Fibroblast of lung (primary cell): ENCODE measurements at regions not wholly inside any gene's neighbourhood (a gene's known extent, or its start where the extent isn't known, plus 50 kb on each side); places are given as distances from the start of the nearest gene placed in this dataset.

Experiments used
- DNase-seq, 2 donors: peaks; one replicate each; pipeline versions ENCODE4 v3.0.0 to v3.0.0-alpha.2; 2010; ENCODE audit warnings: low read depth in 2 of 2
- H2AFZ ChIP-seq: 2 replicates; pipeline ENCODE4 v1.5.1; 2012; ENCODE audit warnings: low read length, control low read depth, inconsistent platforms
- H3K27ac ChIP-seq: 2 replicates; pipeline ENCODE4 v1.5.1; 2011; ENCODE audit warnings: low read length, control low read depth; ENCODE audit not compliant: insufficient read depth
- H3K27me3 ChIP-seq: 2 replicates; pipeline ENCODE4 v1.5.1; 2011; ENCODE audit warnings: mild to moderate bottlenecking, low read length; ENCODE audit not compliant: control insufficient read depth, insufficient read depth
- H3K36me3 ChIP-seq: 2 replicates; pipeline ENCODE4 v1.5.1; 2011; ENCODE audit warnings: low read length; ENCODE audit not compliant: control insufficient read depth, insufficient read depth
- H3K4me1 ChIP-seq: 2 replicates; pipeline ENCODE4 v1.5.1; 2011; ENCODE audit warnings: low read length; ENCODE audit not compliant: control insufficient read depth, insufficient read depth; ENCODE audit errors: extremely low read depth
- H3K4me2 ChIP-seq: 2 replicates; pipeline ENCODE4 v1.5.1; 2011; ENCODE audit warnings: low read length, control low read depth; ENCODE audit not compliant: insufficient read depth; ENCODE audit errors: extremely low read depth
- H3K4me3 ChIP-seq, 4 experiments: fragments of 200-600 bp in 1 of 4; sonication (generic) in 1 of 4; replicated peaks in 1 of 4; 2 replicates each; pipeline ENCODE4 v1.5.1; 2011 to 2016; ENCODE audit warnings: low read length in 4 of 4, low read depth in 3 of 4, mild to moderate bottlenecking in 3 of 4, control low read depth in 2 of 4, inconsistent platforms in 1 of 4, mixed read lengths in 1 of 4; ENCODE audit not compliant: insufficient read depth in 1 of 4; ENCODE audit errors: control extremely low read depth in 1 of 4
- H3K79me2 ChIP-seq: 2 replicates; pipeline ENCODE4 v1.5.1; 2012; ENCODE audit warnings: mild to moderate bottlenecking, low read length, inconsistent platforms; ENCODE audit not compliant: control insufficient read depth, insufficient read depth
- H3K9ac ChIP-seq: 2 replicates; pipeline ENCODE4 v1.5.1; 2011; ENCODE audit warnings: mild to moderate bottlenecking, low read length, control low read depth; ENCODE audit not compliant: insufficient read depth
- H3K9me3 ChIP-seq: 2 replicates; pipeline ENCODE4 v1.5.1; 2012; ENCODE audit warnings: low read depth, low read length; ENCODE audit not compliant: control insufficient read depth, insufficient read depth
- H4K20me1 ChIP-seq: 2 replicates; pipeline ENCODE4 v1.5.1; 2011; ENCODE audit warnings: low read length; ENCODE audit not compliant: control insufficient read depth, insufficient read depth; ENCODE audit errors: extremely low read depth
- CTCF ChIP-seq, 2 donors: IDR thresholded peaks in 1 of 2; conservative IDR thresholded peaks in 1 of 2; 1 replicate in 1 of 2; 2 replicates in 1 of 2; pipeline ENCODE4 v1.5.1; 2011 to 2012; ENCODE audit warnings: low read length in 2 of 2, control low read depth in 1 of 2, inconsistent platforms in 1 of 2, low read depth in 1 of 2, mild to moderate bottlenecking in 1 of 2
- EZH2 ChIP-seq: IDR thresholded peaks from 2 replicates; pipeline ENCODE4 v1.5.1; 2012; ENCODE audit warnings: low read length, control low read depth, mild to moderate bottlenecking; ENCODE audit errors: missing control alignments

GRCh38 chr10:33126742-33127141, 168.7 kb upstream of the ITGB1 start:
- Histone ChIP-seq H3K9ac (no peak overlapping the region), H4K20me1 (no peaks in the 10 kb centered on the region), H3K9me3 (no peaks in the 10 kb centered on the region), H3K4me2 (no peak overlapping the region), H2AFZ (no peak overlapping the region), H3K36me3 (no peaks in the 10 kb centered on the region), H3K4me1 (peaks cover 28% of the 10 kb centered on the region), H3K79me2 (no peaks in the 10 kb centered on the region), H3K27ac (no peak overlapping the region), H3K4me3 (no peak overlapping the region), H3K27me3 (no peaks in the 10 kb centered on the region)
- TF ChIP-seq CTCF (conservative IDR thresholded peaks at IDR 0.05 in 1 of 2, IDR thresholded peaks at IDR 0.05 in 1 of 2; ENCODE audit: low read depth in 1 of 2, low read length in 2 of 2) (no peak), EZH2 (no peak)
- no peak for DNase-seq

- H2AFZ ChIP-seq, result no peak overlapping the region
- H3K4me2 ChIP-seq, result no peak overlapping the region
- no peaks in the 10 kb centered on the region for H3K27me3 ChIP-seq
- H3K9me3 ChIP-seq, result no peaks in the 10 kb centered on the region
- TF ChIP-seq EZH2 (no peak), CTCF (conservative IDR thresholded peaks at IDR 0.05 in 1 of 2, IDR thresholded peaks at IDR 0.05 in 1 of 2; ENCODE audit: low read depth in 1 of 2, low read length in 2 of 2) (no peak)
- no peaks in the 10 kb centered on the region for H3K36me3 ChIP-seq
- no peaks in the 10 kb centered on the region for H3K79me2 ChIP-seq
- DNase-seq, result peak in 1 of 2 donors; percentile 69
- H3K9ac ChIP-seq, result no peak overlapping the region
- no peak overlapping the region for H3K27ac ChIP-seq
- peaks cover 31% of the 10 kb centered on the region for H3K4me1 ChIP-seq
- H4K20me1 ChIP-seq, result no peaks in the 10 kb centered on the region
- no peak overlapping the region for H3K4me3 ChIP-seq
These were observed 167.8 kb upstream of the ITGB1 start for GRCh38 chr10:33125522-33126517.

- H3K27me3 ChIP-seq, result no peaks in the 10 kb centered on the region
- H2AFZ ChIP-seq, result no peak overlapping the region
- no peak for TF ChIP-seq CTCF (conservative IDR thresholded peaks at IDR 0.05 in 1 of 2, IDR thresholded peaks at IDR 0.05 in 1 of 2; ENCODE audit: low read depth in 1 of 2, low read length in 2 of 2)
- H3K79me2 ChIP-seq, result no peaks in the 10 kb centered on the region
- no peak overlapping the region for H3K4me2 ChIP-seq
- H3K4me1 ChIP-seq, result peaks cover 29% of the 10 kb centered on the region
- DNase-seq, result no peak
- H3K9ac ChIP-seq, result no peak overlapping the region
- H3K9me3 ChIP-seq, result no peaks in the 10 kb centered on the region
- H3K36me3 ChIP-seq, result no peaks in the 10 kb centered on the region
- H3K4me3 ChIP-seq, result no peak overlapping the region
- H3K27ac ChIP-seq, result no peak overlapping the region
- H4K20me1 ChIP-seq, result no peaks in the 10 kb centered on the region
These were observed 167.1 kb upstream of the ITGB1 start for GRCh38 chr10:33125111-33125510.
